Astrocyte (in vitro differentiated cells and primary cell): ENCODE measurements at regions not wholly inside any gene's neighbourhood (a gene's known extent, or its start where the extent isn't known, plus 50 kb on each side); places are given as distances from the start of the nearest gene placed in this dataset.

Source experiments
- DNase-seq: peaks from one replicate; pipeline ENCODE4 v3.0.0-alpha.2; 2010; ENCODE audit warnings: low read depth
- FAIRE-seq: peaks from 2 replicates; lab custom pipeline; 2011; peaks lifted over from hg19 to GRCh38; lab: Jason Lieb, UNC
- H2AFZ ChIP-seq: 2 replicates; pipeline ENCODE4 v1.6.0; 2012; ENCODE audit warnings: low read depth, low read length, inconsistent platforms
- H3K27ac ChIP-seq: 2 replicates; pipeline ENCODE4 v1.5.1; 2011; ENCODE audit warnings: low read depth, low read length, inconsistent platforms
- H3K27me3 ChIP-seq: 2 replicates; pipeline ENCODE4 v1.6.0; 2011; ENCODE audit warnings: low read length, inconsistent platforms; ENCODE audit not compliant: insufficient read depth
- H3K36me3 ChIP-seq: 2 replicates; pipeline ENCODE4 v1.5.1; 2011; ENCODE audit warnings: low read length, inconsistent platforms; ENCODE audit not compliant: insufficient read depth
- H3K4me1 ChIP-seq: 2 replicates; pipeline ENCODE4 v1.5.1; 2011; ENCODE audit warnings: low read length, inconsistent platforms; ENCODE audit not compliant: insufficient read depth
- H3K4me2 ChIP-seq: 2 replicates; pipeline ENCODE4 v1.6.0; 2012; ENCODE audit warnings: low read length, inconsistent platforms
- H3K4me3 ChIP-seq: 2 replicates; pipeline ENCODE4 v1.5.1; 2011; ENCODE audit warnings: low read depth, mild to moderate bottlenecking, low read length, inconsistent platforms; ENCODE audit not compliant: insufficient read depth
- H3K79me2 ChIP-seq: 2 replicates; pipeline ENCODE4 v1.6.0; 2012; ENCODE audit warnings: mild to moderate bottlenecking, low read length, inconsistent platforms; ENCODE audit not compliant: insufficient read depth
- H3K9ac ChIP-seq: 2 replicates; pipeline ENCODE4 v1.6.0; 2012; ENCODE audit warnings: mild to moderate bottlenecking, low read length, inconsistent platforms
- H3K9me3 ChIP-seq: 2 replicates; pipeline ENCODE4 v1.5.1; 2012; ENCODE audit warnings: low read depth, mild to moderate bottlenecking, low read length, inconsistent platforms; ENCODE audit not compliant: insufficient read depth
- H4K20me1 ChIP-seq: 2 replicates; pipeline ENCODE4 v1.6.0; 2012; ENCODE audit warnings: low read length, inconsistent platforms; ENCODE audit not compliant: insufficient read depth
- H3K27ac Mint-ChIP-seq: one replicate; pipeline ENCODE4 v1.8.0; 2021; ENCODE audit warnings: mild to moderate bottlenecking, mixed read lengths; ENCODE audit not compliant: unreplicated experiment
- H3K27me3 Mint-ChIP-seq: one replicate; pipeline ENCODE4 v1.8.0; 2021; ENCODE audit warnings: low read depth, mixed read lengths; ENCODE audit not compliant: unreplicated experiment
- H3K36me3 Mint-ChIP-seq: one replicate; pipeline ENCODE4 v1.8.0; 2021; ENCODE audit warnings: low read depth, mixed read lengths; ENCODE audit not compliant: unreplicated experiment
- H3K4me1 Mint-ChIP-seq: one replicate; pipeline ENCODE4 v1.8.0; 2021; ENCODE audit warnings: low read depth, mixed read lengths; ENCODE audit not compliant: unreplicated experiment
- H3K4me3 Mint-ChIP-seq: one replicate; pipeline ENCODE4 v1.8.0; 2021; ENCODE audit warnings: mild to moderate bottlenecking, moderate library complexity, mixed read lengths; ENCODE audit not compliant: unreplicated experiment
- H3K9me3 Mint-ChIP-seq: one replicate; pipeline ENCODE4 v1.8.0; 2021; ENCODE audit warnings: mild to moderate bottlenecking, mixed read lengths; ENCODE audit not compliant: unreplicated experiment
- CTCF ChIP-seq: IDR thresholded peaks from 2 replicates; pipeline ENCODE4 v1.5.1; 2011; ENCODE audit warnings: low read depth, mild to moderate bottlenecking, inconsistent platforms, low read length, moderate library complexity; ENCODE audit not compliant: insufficient read depth
- EZH2 ChIP-seq: IDR thresholded peaks from 2 replicates; pipeline ENCODE4 v1.6.1; 2012; ENCODE audit warnings: mild to moderate bottlenecking, low read length, inconsistent platforms; ENCODE audit not compliant: insufficient read depth

- H3K27ac ChIP-seq: no peak overlapping the region
- no peak for FAIRE-seq
- H3K9ac ChIP-seq: no peak overlapping the region
- H3K27ac Mint-ChIP-seq: no peak overlapping the region
- H3K9me3 Mint-ChIP-seq: no peaks in the 10 kb centered on the region
- no peak overlapping the region for H2AFZ ChIP-seq
- H3K9me3 ChIP-seq: no peaks in the 10 kb centered on the region
- no peaks in the 10 kb centered on the region for H3K36me3 ChIP-seq
- H3K79me2 ChIP-seq: no peaks in the 10 kb centered on the region
- no peak overlapping the region for H3K4me3 Mint-ChIP-seq
- no peaks in the 10 kb centered on the region for H3K4me1 Mint-ChIP-seq
- no peaks in the 10 kb centered on the region for H3K27me3 Mint-ChIP-seq
- H3K4me2 ChIP-seq: no peak overlapping the region
- no peaks in the 10 kb centered on the region for H4K20me1 ChIP-seq
- no peaks in the 10 kb centered on the region for H3K27me3 ChIP-seq
- no peak overlapping the region for H3K4me3 ChIP-seq
- no peaks in the 10 kb centered on the region for H3K36me3 Mint-ChIP-seq
- TF ChIP-seq EZH2 (no peak), CTCF (no peak)
- DNase-seq: peak; percentile 12
- no peaks in the 10 kb centered on the region for H3K4me1 ChIP-seq
Observed at GRCh38 chr5:101535626-101536025, 632.5 kb upstream of the ST8SIA4 start.

DNA sequence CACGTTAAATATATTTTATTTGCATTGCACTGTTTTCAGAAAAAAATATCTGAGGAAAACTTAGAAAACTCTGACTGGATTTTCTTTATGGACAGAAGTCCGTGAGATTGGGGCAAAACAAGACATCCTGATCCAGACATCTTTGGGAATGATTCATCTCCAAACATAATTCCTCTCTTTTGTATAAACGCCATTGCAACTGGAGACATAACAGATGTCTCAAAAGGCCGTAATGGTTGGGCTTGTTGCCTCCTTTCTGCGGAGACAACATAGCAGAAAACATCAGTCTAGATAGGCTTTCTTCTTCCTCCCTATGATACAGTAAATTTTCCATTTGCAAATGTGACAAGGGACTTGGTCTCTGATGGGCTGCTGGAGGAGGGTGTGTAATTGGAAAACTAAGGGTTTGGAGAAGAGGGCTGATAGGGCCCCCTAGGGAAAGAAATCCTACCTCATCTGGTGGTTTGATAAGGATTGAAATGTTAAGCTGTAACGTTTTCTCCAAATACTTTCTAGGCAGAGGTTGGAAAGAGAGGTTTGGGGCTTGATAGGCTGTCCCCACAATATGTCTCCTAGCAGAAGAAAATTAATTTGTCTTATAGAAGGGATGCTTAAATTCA lies 631.5 kb upstream of the ST8SIA4 start:
- Histone ChIP-seq H3K4me1 (no peaks in the 10 kb centered on the region), H3K27ac (no peak overlapping the region), H3K79me2 (no peaks in the 10 kb centered on the region), H4K20me1 (no peaks in the 10 kb centered on the region), H3K27me3 (no peaks in the 10 kb centered on the region), H3K9ac (no peak overlapping the region), H2AFZ (no peak overlapping the region), H3K4me2 (no peak overlapping the region), H3K36me3 (no peaks in the 10 kb centered on the region), H3K4me3 (no peak overlapping the region), H3K9me3 (no peaks in the 10 kb centered on the region)
- H3K4me3 Mint-ChIP-seq: no peak overlapping the region
- H3K27me3 Mint-ChIP-seq: no peaks in the 10 kb centered on the region
- FAIRE-seq: no peak
- DNase-seq: peak; percentile 33
- TF ChIP-seq CTCF (no peak), EZH2 (no peak)
- H3K4me1 Mint-ChIP-seq: no peaks in the 10 kb centered on the region
- H3K36me3 Mint-ChIP-seq: no peaks in the 10 kb centered on the region
- H3K9me3 Mint-ChIP-seq: peaks cover 2% of the 10 kb centered on the region
- no peak overlapping the region for H3K27ac Mint-ChIP-seq

DNA sequence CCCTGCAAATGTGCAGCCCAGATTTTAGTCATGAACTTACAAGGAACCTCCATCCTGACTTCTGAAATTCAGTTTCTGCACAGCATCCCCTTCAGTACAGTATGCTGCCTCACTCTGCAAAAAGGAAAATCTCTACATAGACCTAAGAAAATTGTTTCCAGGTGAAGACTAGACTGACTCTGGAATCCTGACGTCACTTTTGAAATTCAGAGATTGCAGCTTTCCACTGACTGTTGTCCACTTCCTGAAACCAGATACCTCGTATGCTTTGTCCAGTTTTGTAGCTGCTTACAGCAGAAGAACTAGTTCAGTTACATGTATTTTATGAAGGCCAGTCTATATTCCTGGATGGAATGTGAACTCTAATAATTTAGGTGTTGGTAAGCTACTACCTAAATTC lies 629.3 kb upstream of the ST8SIA4 start:
- FAIRE-seq: no peak
- H3K4me3 Mint-ChIP-seq: no peak overlapping the region
- no peaks in the 10 kb centered on the region for H3K36me3 Mint-ChIP-seq
- Histone ChIP-seq H3K4me3 (no peak overlapping the region), H3K27ac (no peak overlapping the region), H3K79me2 (no peaks in the 10 kb centered on the region), H4K20me1 (no peaks in the 10 kb centered on the region), H3K27me3 (no peaks in the 10 kb centered on the region), H3K9me3 (no peaks in the 10 kb centered on the region), H3K36me3 (no peaks in the 10 kb centered on the region), H3K4me1 (no peaks in the 10 kb centered on the region), H3K9ac (no peak overlapping the region), H2AFZ (no peak overlapping the region), H3K4me2 (no peak overlapping the region)
- peaks cover 6% of the 10 kb centered on the region for H3K9me3 Mint-ChIP-seq
- no peaks in the 10 kb centered on the region for H3K27me3 Mint-ChIP-seq
- DNase-seq: no peak
- H3K27ac Mint-ChIP-seq: no peak overlapping the region
- H3K4me1 Mint-ChIP-seq: no peaks in the 10 kb centered on the region
- TF ChIP-seq CTCF (no peak), EZH2 (no peak)
